Panc1 (cell line): ENCODE measurements at regions not wholly inside any gene's neighbourhood (a gene's known extent, or its start where the extent isn't known, plus 50 kb on each side); places are given as distances from the start of the nearest gene placed in this dataset.

Experiments used
- POLR2AphosphoS5 ChIP-seq: IDR thresholded peaks from 2 replicates; pipeline ENCODE4 v1.6.1; 2012; ENCODE audit warnings: mild to moderate bottlenecking, low read depth, low read length, moderate library complexity
- SIN3A ChIP-seq: IDR thresholded peaks from 2 replicates; pipeline ENCODE4 v1.6.1; 2012; ENCODE audit warnings: low read depth, mild to moderate bottlenecking, low read length, moderate library complexity, borderline replicate concordance; ENCODE audit not compliant: insufficient read depth
- TF ChIP-seq, protein P1 (sequence below): fragments of 450-650 bp; IDR thresholded peaks from 2 replicates; pipeline ENCODE4 v1.5.1; 2017; ENCODE audit warnings: mild to moderate bottlenecking

- TF ChIP-seq, protein P1, sequence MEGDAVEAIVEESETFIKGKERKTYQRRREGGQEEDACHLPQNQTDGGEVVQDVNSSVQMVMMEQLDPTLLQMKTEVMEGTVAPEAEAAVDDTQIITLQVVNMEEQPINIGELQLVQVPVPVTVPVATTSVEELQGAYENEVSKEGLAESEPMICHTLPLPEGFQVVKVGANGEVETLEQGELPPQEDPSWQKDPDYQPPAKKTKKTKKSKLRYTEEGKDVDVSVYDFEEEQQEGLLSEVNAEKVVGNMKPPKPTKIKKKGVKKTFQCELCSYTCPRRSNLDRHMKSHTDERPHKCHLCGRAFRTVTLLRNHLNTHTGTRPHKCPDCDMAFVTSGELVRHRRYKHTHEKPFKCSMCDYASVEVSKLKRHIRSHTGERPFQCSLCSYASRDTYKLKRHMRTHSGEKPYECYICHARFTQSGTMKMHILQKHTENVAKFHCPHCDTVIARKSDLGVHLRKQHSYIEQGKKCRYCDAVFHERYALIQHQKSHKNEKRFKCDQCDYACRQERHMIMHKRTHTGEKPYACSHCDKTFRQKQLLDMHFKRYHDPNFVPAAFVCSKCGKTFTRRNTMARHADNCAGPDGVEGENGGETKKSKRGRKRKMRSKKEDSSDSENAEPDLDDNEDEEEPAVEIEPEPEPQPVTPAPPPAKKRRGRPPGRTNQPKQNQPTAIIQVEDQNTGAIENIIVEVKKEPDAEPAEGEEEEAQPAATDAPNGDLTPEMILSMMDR: no peak
- TF ChIP-seq POLR2AphosphoS5 (no peak), SIN3A (no peak)
Measured at GRCh38 chr3:83649692-83650091, 1309.1 kb upstream of the CADM2 start.
